ENCODE measurements at regions not wholly inside any gene's neighbourhood (a gene's known extent, or its start where the extent isn't known, plus 50 kb on each side); places are given as distances from the start of the nearest gene placed in this dataset.

DNA sequence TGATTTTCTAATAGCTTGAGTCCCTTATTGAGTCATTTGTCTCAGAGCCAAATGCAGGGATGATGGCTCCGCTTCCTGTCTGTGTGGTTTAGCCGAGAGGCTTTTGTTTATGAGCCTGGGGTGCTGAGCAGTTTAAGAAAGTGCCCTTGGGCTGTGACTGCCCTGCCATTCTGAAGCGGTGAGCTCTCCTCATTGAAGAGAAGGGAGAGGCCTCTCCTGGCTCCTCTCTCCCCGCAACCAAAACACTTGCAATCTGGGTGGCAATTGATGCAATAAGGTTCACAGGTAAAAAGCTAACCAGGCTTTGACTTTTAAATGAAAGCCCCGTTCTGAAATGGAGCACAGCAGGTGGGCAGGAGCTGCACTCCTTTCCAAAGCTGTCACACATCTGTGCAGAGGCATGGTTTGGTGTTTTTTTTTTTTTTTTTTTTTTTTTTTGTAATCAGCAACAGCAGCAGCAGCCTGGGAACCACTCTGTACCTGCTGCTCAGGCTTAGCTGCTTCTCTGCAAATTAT lies 403.7 kb downstream of the SIPA1L2 start:
- TF ChIP-seq, protein P1, sequence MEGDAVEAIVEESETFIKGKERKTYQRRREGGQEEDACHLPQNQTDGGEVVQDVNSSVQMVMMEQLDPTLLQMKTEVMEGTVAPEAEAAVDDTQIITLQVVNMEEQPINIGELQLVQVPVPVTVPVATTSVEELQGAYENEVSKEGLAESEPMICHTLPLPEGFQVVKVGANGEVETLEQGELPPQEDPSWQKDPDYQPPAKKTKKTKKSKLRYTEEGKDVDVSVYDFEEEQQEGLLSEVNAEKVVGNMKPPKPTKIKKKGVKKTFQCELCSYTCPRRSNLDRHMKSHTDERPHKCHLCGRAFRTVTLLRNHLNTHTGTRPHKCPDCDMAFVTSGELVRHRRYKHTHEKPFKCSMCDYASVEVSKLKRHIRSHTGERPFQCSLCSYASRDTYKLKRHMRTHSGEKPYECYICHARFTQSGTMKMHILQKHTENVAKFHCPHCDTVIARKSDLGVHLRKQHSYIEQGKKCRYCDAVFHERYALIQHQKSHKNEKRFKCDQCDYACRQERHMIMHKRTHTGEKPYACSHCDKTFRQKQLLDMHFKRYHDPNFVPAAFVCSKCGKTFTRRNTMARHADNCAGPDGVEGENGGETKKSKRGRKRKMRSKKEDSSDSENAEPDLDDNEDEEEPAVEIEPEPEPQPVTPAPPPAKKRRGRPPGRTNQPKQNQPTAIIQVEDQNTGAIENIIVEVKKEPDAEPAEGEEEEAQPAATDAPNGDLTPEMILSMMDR (IDR thresholded peaks at IDR 0.05) = no peak
- no peak for TF ChIP-seq POLR2AphosphoS5 (IDR thresholded peaks at IDR 0.05; ENCODE audit: insufficient read depth in 1 of 2, low read depth in 1 of 2)
- TF ChIP-seq POLR2A (IDR thresholded peaks at IDR 0.05) = no peak

Measured in vagina (tissue), 2 donors.